Loucy (cell line): ENCODE measurements at regions not wholly inside any gene's neighbourhood (a gene's known extent, or its start where the extent isn't known, plus 50 kb on each side); places are given as distances from the start of the nearest gene placed in this dataset.
"Not testable (repeated sequence)": the region's sequence is repeated elsewhere in the genome, so short reads cannot be mapped to it uniquely, and the experiment has no call there.

ENCODE experiments used
- CTCF ChIP-seq: fragments of 200-600 bp; sonication (generic); conservative IDR thresholded peaks from 2 replicates; pipeline ENCODE4 v1.5.1; 2014; ENCODE audit warnings: mild to moderate bottlenecking, antibody characterized with exemption, low read length
- EZH2phosphoT487 ChIP-seq: fragments of 200-600 bp; IDR thresholded peaks from 2 replicates; pipeline ENCODE4 v1.6.1; 2018; ENCODE audit warnings: antibody characterized with exemption, mild to moderate bottlenecking, moderate library complexity, borderline replicate concordance

GRCh38 chr3:18976102-18976501 lies 172.2 kb upstream of the KCNH8 start:
- not testable (repeated sequence) for TF ChIP-seq CTCF, EZH2phosphoT487
